GM23248 (cell line): ENCODE measurements at regions not wholly inside any gene's neighbourhood (a gene's known extent, or its start where the extent isn't known, plus 50 kb on each side); places are given as distances from the start of the nearest gene placed in this dataset.
"Not testable (repeated sequence)": the region's sequence is repeated elsewhere in the genome, so short reads cannot be mapped to it uniquely, and the experiment has no call there.

Experiments used
- DNase-seq: peaks from one replicate; pipeline ENCODE4 v3.0.0-alpha.2; 2015
- H2AFZ ChIP-seq: fragments of 200-600 bp; sonication (generic); 2 replicates; pipeline ENCODE4 v1.6.1; 2016; ENCODE audit warnings: antibody characterized with exemption
- H3F3A ChIP-seq: fragments of 200-600 bp; sonication (generic); 2 replicates; pipeline ENCODE4 v1.6.1; 2016; ENCODE audit warnings: mild to moderate bottlenecking, antibody characterized with exemption, mixed run types; ENCODE audit not compliant: insufficient read depth
- H3K27ac ChIP-seq: fragments of 200-600 bp; sonication (generic); 2 replicates; pipeline ENCODE4 v1.5.1; 2016; ENCODE audit warnings: mild to moderate bottlenecking
- H3K27me3 ChIP-seq: fragments of 200-600 bp; sonication (generic); replicated peaks from 2 replicates; pipeline ENCODE4 v1.6.1; 2016; ENCODE audit warnings: mild to moderate bottlenecking; ENCODE audit not compliant: insufficient read depth
- H3K36me3 ChIP-seq: fragments of 200-600 bp; sonication (generic); 2 replicates; pipeline ENCODE4 v1.6.1; 2016; ENCODE audit warnings: low read depth, mild to moderate bottlenecking
- H3K4me1 ChIP-seq: fragments of 200-600 bp; sonication (generic); 2 replicates; pipeline ENCODE4 v1.6.1; 2016; ENCODE audit warnings: mild to moderate bottlenecking; ENCODE audit not compliant: insufficient read depth
- H3K4me2 ChIP-seq: fragments of 200-600 bp; sonication (generic); one replicate; pipeline ENCODE4 v1.6.1; 2016; ENCODE audit warnings: mild to moderate bottlenecking; ENCODE audit not compliant: unreplicated experiment
- H3K4me3 ChIP-seq: fragments of 200-600 bp; sonication (generic); 2 replicates; pipeline ENCODE4 v1.5.1; 2016; ENCODE audit warnings: mild to moderate bottlenecking
- H3K79me2 ChIP-seq: fragments of 200-600 bp; sonication (generic); 2 replicates; pipeline ENCODE4 v1.6.1; 2016; ENCODE audit warnings: mild to moderate bottlenecking; ENCODE audit not compliant: insufficient read depth
- H3K9ac ChIP-seq: fragments of 200-600 bp; sonication (generic); 2 replicates; pipeline ENCODE4 v1.6.1; 2016; ENCODE audit warnings: mild to moderate bottlenecking
- H3K9me2 ChIP-seq: fragments of 200-600 bp; sonication (generic); 2 replicates; pipeline ENCODE4 v1.6.1; 2016; ENCODE audit warnings: mixed run types, mild to moderate bottlenecking, moderate library complexity; ENCODE audit not compliant: insufficient read depth
- H3K9me3 ChIP-seq: fragments of 200-600 bp; sonication (generic); one replicate; pipeline ENCODE4 v1.6.1; 2017; ENCODE audit warnings: low read depth
- H4K20me1 ChIP-seq: fragments of 200-600 bp; sonication (generic); 2 replicates; pipeline ENCODE4 v1.6.0; 2016; ENCODE audit not compliant: insufficient read depth
- EZH2 ChIP-seq: fragments of 200-600 bp; sonication (generic); IDR thresholded peaks from 2 replicates; pipeline ENCODE4 v1.6.1; 2018; ENCODE audit warnings: antibody characterized with exemption, mild to moderate bottlenecking; ENCODE audit not compliant: insufficient read depth, poor library complexity, severe bottlenecking
- EZH2phosphoT487 ChIP-seq: fragments of 200-600 bp; sonication (generic); IDR thresholded peaks from 2 replicates; pipeline ENCODE4 v1.6.1; 2018; ENCODE audit warnings: antibody characterized with exemption, moderate library complexity, mild to moderate bottlenecking, low read depth; ENCODE audit not compliant: insufficient read depth
- WGBS, 2 experiments: methylation state at CpG; one replicate each; pipeline ENCODE4 v1.1.6; 2015 to 2017; ENCODE audit warnings: low lambda C conversion rate in 2 of 2, low coverage in 1 of 2; ENCODE audit errors: missing lambda C conversion rate in 2 of 2; 5-methylcytosine and 5-hydroxymethylcytosine counted together
- in situ Hi-C: fragments of 300-500 bp; cut with MboI; formaldehyde crosslinking; loops from 2 replicates; pipeline ENCODE4 v1.15.0; 2020

- no peaks in the 10 kb centered on the region for H3K36me3 ChIP-seq
- H2AFZ ChIP-seq = no peak overlapping the region
- in situ Hi-C loops = no loop called here
- no peak overlapping the region for H3K4me3 ChIP-seq
- no peaks in the 10 kb centered on the region for H3K9me3 ChIP-seq
- DNase-seq = no peak
- no peaks in the 10 kb centered on the region for H3K79me2 ChIP-seq
- no peak overlapping the region for H3K4me2 ChIP-seq
- WGBS, 2 experiments = 5% methylated on average over 3 of the region's 3 CpGs
- TF ChIP-seq EZH2 (no peak), EZH2phosphoT487 (no peak)
- H3K27ac ChIP-seq = no peak overlapping the region
- no peaks in the 10 kb centered on the region for H3K9me2 ChIP-seq
- no peaks in the 10 kb centered on the region for H3K27me3 ChIP-seq
- no peaks in the 10 kb centered on the region for H4K20me1 ChIP-seq
- H3K9ac ChIP-seq = no peak overlapping the region
- no peaks in the 10 kb centered on the region for H3K4me1 ChIP-seq
- H3F3A ChIP-seq = no peaks in the 10 kb centered on the region
Observed at GRCh38 chr9:25449503-25449902, 228.7 kb downstream of the TUSC1 start.

GRCh38 chr9:25445721-25446120, 232.5 kb downstream of the TUSC1 start:
- H4K20me1 ChIP-seq, H3F3A ChIP-seq, in situ Hi-C loops, H3K9ac ChIP-seq, H3K4me2 ChIP-seq, H3K9me2 ChIP-seq, H3K4me1 ChIP-seq, H3K36me3 ChIP-seq, H3K27ac ChIP-seq, DNase-seq, H2AFZ ChIP-seq, H3K79me2 ChIP-seq, H3K27me3 ChIP-seq, H3K4me3 ChIP-seq, H3K9me3 ChIP-seq: not testable (repeated sequence)
- WGBS, 2 experiments = 38 to 43% methylated on average over 13 of the region's 13 CpGs

GRCh38 chr9:25442526-25442925, 235.7 kb downstream of the TUSC1 start:
- Histone ChIP-seq H3K27me3 (no peaks in the 10 kb centered on the region), H3K36me3 (no peaks in the 10 kb centered on the region), H4K20me1 (no peaks in the 10 kb centered on the region), H3K9ac (no peak overlapping the region), H3F3A (no peaks in the 10 kb centered on the region), H3K9me3 (no peaks in the 10 kb centered on the region), H3K9me2 (no peaks in the 10 kb centered on the region), H3K4me2 (no peak overlapping the region), H3K27ac (no peak overlapping the region), H3K4me3 (no peak overlapping the region), H2AFZ (no peak overlapping the region), H3K4me1 (no peaks in the 10 kb centered on the region), H3K79me2 (no peaks in the 10 kb centered on the region)
- WGBS, 2 experiments = 2% methylated on average over 4 of the region's 4 CpGs
- in situ Hi-C loops = no loop called here
- DNase-seq = no peak
- TF ChIP-seq EZH2 (no peak), EZH2phosphoT487 (no peak)

GRCh38 chr9:25427898-25428297, 250.3 kb downstream of the TUSC1 start:
- no peak overlapping the region for H3K9ac ChIP-seq
- H4K20me1 ChIP-seq = no peaks in the 10 kb centered on the region
- no peaks in the 10 kb centered on the region for H3K9me3 ChIP-seq
- H3K27me3 ChIP-seq = no peaks in the 10 kb centered on the region
- H3K36me3 ChIP-seq = no peaks in the 10 kb centered on the region
- no peak overlapping the region for H3K4me3 ChIP-seq
- H3K9me2 ChIP-seq = no peaks in the 10 kb centered on the region
- WGBS, 2 experiments = 21 to 23% methylated on average over 4 of the region's 4 CpGs
- DNase-seq = no peak
- in situ Hi-C loops = no loop called here
- H3F3A ChIP-seq = no peaks in the 10 kb centered on the region
- no peak overlapping the region for H3K4me2 ChIP-seq
- no peaks in the 10 kb centered on the region for H3K4me1 ChIP-seq
- no peaks in the 10 kb centered on the region for H3K79me2 ChIP-seq
- H3K27ac ChIP-seq = no peak overlapping the region
- TF ChIP-seq EZH2phosphoT487 (no peak), EZH2 (no peak)
- H2AFZ ChIP-seq = no peak overlapping the region

GRCh38 chr9:25427290-25427689, 251.0 kb downstream of the TUSC1 start:
- DNase-seq = no peak
- no peak overlapping the region for H3K27ac ChIP-seq
- no peak overlapping the region for H3K9ac ChIP-seq
- no peaks in the 10 kb centered on the region for H3F3A ChIP-seq
- no peaks in the 10 kb centered on the region for H3K79me2 ChIP-seq
- no peaks in the 10 kb centered on the region for H3K36me3 ChIP-seq
- TF ChIP-seq EZH2phosphoT487 = no peak
- TF ChIP-seq EZH2 = no peak
- in situ Hi-C loops = no loop called here
- H3K9me3 ChIP-seq = no peaks in the 10 kb centered on the region
- H2AFZ ChIP-seq = no peak overlapping the region
- H3K9me2 ChIP-seq = no peaks in the 10 kb centered on the region
- H3K4me2 ChIP-seq = no peak overlapping the region
- no peaks in the 10 kb centered on the region for H4K20me1 ChIP-seq
- no peak overlapping the region for H3K4me3 ChIP-seq
- H3K27me3 ChIP-seq = no peaks in the 10 kb centered on the region
- H3K4me1 ChIP-seq = no peaks in the 10 kb centered on the region
- 29 to 39% methylated on average over 4 of the region's 4 CpGs for WGBS, 2 experiments
